IPS-NIHi7 (cell line): ENCODE measurements at regions not wholly inside any gene's neighbourhood (a gene's known extent, or its start where the extent isn't known, plus 50 kb on each side); places are given as distances from the start of the nearest gene placed in this dataset.
"Not testable (repeated sequence)": the region's sequence is repeated elsewhere in the genome, so short reads cannot be mapped to it uniquely, and the experiment has no call there.

Source experiments
- DNase-seq: peaks from one replicate; pipeline ENCODE4 v3.0.0; 2012; ENCODE audit warnings: mixed read lengths; ENCODE audit errors: extremely low spot score

- no peak for DNase-seq
These were observed 70.6 kb downstream of the RSL24D1 start for GRCh38 chr15:55126111-55126510.

- DNase-seq: no peak
These were observed 72.1 kb downstream of the RSL24D1 start for GRCh38 chr15:55124616-55125015.

DNA sequence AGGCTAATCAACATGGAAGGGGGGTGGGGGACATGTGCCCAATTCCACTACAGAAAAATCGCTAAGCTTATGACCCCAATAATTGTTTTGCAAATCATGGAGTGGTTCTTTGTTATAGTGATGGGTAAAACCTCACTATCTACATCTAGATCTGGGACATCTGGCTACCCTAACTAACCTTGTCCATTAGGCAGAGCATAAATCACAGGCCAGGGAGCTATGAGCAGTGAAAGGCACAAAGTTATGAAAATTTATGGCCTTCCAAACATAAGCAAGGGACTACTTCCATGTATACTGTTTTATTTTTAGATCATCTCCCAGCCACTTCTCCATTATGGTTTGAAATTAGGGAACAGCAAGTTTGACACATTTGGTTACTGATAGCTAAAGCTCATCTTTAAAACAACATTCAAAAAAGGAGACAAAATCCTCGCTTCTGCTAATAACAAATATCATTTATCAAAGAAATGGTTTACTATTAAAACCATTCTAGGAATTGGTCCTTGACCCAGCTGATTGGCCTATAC is 78.3 kb downstream of the RSL24D1 start:
- no peak for DNase-seq

GRCh38 chr15:55116636-55117035 is 80.1 kb downstream of the RSL24D1 start:
- no peak for DNase-seq

- no peak for DNase-seq
These were observed 83.0 kb downstream of the RSL24D1 start for GRCh38 chr15:55113736-55114135.

GRCh38 chr15:55112706-55113105 is 84.0 kb downstream of the RSL24D1 start:
- DNase-seq: no peak

DNA sequence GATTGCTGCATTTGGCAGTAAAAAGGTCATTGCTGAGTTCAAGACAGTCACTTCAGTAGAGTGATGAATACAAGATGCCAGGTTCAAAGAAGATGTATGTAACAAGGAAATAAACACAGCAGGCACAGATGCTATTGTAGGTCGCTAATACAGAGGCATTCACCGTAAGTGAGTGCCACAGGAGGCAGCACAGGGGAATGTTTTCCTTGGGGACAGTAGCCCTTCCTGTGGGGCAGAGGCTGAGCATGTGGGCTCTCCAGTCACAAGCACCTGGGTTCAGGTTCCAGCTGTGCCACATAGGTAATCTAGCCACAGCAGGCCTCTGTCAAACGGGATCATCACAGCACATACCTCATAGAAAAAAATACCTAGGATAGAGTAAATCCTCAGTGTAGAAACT is 86.3 kb downstream of the RSL24D1 start:
- DNase-seq: peak; percentile 39

DNA sequence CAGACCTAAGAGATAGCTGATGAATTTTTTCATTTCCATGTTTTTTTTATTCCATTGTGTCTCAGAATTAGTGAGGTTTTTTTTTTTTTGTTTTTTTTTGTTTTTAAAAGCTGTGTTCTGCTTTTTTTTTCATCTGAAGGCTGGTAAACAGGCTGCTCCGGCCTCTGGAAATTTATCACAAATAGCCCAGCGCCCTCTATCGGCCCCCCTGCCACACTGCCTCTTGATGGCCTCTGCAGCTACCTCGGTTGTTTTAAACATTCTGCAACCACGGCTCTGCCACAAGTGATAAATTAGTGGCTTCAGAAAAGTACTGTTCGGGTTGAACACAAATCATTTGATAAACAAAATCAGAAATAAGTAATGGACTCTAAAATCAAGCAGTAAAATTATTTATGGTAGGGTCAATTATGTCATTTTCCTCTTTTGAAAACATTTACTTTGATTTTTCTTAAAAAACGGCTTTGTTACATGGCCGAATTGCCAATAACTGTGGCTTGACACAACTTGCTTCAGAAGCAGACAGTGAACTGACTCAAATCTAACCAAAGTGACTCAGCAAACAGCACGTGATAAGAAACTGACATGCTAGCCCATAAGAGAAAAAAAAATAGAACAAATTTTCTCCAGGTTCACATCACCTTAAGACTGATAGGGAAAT is 87.8 kb downstream of the RSL24D1 start:
- DNase-seq: peak; percentile 81

DNA sequence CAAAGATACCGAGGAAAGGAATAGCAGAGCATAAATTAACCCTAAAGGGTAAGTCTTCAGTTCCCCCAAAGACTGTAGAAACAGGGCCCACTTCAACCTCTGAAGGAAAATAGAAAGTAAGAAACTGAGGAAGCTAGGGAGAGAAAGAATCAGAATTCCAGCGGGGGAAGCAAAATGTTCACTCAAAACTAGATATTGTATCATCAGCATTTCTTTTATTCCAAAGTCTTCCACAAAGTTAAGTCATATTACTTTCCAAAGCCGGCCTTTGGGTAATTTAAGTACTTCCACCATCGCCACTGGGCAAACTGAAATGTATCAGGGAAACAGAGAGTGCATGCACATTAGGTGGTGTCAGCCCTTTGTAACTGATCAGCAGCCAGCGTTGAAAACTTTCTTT is 88.3 kb downstream of the RSL24D1 start:
- no peak for DNase-seq

GRCh38 chr15:55106155-55106554 is 90.6 kb downstream of the RSL24D1 start:
- no peak for DNase-seq

DNA sequence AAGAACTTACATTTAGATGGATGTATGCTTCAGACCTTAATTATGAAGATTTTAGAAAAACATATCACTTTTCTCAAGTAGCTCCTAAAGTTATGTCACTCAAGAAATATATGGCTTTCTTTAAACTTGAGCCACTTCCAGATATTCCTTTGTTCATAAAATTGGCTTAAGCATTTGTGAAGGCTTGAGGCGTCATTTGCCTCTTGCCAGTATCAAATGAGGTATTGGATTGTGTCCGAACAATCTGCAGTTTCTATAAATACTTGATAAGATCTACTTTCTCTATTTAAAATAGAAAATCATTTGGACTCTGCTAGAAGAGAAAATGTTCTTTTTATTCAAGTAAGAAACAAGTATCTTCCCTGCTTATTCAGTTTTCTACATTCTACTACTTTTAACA is 102.6 kb downstream of the RSL24D1 start:
- DNase-seq: no peak

DNA sequence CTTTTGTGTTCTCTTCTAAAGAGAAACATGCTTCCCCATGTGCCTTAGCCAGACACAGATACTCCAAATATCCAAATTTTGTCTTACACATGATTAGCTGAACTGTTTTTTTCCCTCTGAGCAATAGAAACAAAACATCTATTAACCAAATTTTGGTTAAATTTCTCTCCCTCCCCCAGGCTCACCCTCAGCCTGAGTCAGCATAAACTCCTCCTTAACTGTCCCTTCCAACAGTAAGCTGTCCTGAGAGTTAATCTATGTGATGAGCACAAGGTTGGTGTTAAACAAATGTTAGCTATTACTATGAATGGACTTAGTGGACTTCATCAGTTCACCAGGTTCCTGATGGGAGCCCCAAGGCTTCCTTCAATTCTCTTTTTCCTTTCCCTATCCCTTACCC is 108.5 kb downstream of the RSL24D1 start:
- DNase-seq: no peak

DNA sequence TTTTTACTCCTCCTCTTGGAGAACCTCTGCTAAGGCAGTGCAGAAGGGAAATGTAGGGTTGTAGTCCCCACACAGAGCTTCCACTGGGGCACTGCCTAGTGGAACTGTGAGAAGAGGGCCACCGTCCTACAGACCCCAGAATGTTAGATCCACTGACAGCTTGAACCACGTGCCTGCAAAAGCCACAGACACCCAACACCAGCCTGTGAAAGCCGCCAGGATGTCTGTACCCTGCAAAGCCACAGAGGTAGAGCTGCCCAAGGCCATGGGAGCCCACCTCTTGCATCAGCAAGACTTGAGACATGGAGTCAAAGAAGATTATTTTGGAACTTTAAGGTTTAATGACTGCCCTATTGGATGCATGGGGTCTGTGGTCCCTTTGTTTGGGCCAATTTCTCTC is 112.1 kb downstream of the RSL24D1 start:
- DNase-seq: no peak

DNA sequence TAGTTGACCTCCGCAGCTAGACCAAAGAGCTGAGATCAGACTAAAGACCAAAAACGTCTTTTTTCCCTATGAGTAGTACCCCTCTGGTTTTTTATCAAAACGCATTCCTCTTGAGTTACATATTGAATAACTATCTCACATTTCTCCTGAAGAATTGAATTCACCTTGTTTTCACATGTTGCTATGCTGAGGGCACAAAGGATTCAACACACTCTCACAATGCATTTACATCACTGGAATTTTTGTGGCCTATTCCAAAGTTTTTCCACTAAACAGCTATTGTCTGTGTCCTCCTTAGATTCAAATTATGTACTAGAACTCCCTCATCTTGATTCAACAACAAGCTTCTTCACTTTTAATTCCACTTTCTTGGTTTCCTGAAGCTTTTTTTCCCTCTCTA is 112.5 kb downstream of the RSL24D1 start:
- DNase-seq: no peak

- DNase-seq: not testable (repeated sequence)
These were observed 119.7 kb downstream of the RSL24D1 start for GRCh38 chr15:55077052-55077451.

DNA sequence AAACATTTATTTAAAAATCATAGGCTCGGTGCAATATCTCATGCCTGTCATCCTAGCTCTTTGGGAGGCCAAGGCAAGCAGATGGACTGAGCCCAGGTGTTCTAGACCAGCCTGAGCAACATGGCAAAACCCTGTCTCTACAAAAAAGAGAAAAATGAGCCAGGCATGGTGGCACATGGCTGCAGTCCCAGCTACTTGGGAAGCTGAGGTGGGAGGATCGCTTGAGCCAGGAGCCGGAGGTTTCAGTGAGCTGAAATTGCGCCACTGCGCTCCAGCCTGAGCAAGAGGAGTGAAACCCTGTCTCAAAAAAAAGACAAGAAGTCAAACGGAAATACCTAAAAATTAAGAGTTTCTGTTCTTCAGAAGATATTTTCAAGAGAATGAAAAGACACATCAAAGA is 122.3 kb downstream of the RSL24D1 start:
- no peak for DNase-seq

GRCh38 chr15:55063970-55064369 is 132.8 kb downstream of the RSL24D1 start:
- DNase-seq: not testable (repeated sequence)

DNA sequence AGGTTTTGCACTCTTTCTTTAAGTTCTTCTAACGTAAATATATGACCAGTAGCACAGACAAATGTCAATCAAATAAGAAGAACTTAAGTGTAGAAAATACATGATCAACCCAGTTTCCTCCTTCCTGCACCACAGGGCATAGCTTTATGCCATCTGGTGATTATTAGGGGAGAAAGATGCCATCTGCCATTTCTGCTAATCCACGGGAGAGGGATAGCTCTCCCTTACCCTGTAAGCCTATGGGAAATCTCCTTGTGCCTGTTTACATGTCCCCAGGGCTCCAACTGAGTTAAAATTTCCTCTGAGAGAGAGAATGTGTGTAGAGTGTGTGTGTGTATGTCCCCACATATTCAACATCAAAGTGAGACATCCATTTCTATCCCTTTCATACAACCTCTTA is 135.9 kb downstream of the RSL24D1 start:
- DNase-seq: no peak

DNA sequence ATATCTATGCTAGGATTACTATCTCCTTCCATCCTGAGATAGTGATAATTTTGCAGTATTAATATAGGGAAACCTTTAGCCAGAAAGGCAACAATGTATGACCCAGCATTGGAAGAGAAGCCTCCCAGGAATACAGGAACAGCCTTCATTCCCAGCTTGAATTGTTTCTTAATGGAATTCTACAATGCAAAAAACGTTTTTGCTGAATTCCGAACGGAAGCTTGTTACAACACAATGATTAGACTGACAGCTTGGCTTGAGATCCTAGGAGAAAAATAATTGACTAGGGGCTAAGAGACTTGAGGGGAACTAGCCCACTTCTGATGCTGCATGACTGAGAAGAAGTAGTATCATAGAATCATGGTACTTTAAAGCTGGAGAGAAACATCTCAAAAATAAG is 140.2 kb downstream of the RSL24D1 start:
- DNase-seq: no peak

- no peak for DNase-seq
These were observed 152.6 kb downstream of the RSL24D1 start for GRCh38 chr15:55044162-55044561.

DNA sequence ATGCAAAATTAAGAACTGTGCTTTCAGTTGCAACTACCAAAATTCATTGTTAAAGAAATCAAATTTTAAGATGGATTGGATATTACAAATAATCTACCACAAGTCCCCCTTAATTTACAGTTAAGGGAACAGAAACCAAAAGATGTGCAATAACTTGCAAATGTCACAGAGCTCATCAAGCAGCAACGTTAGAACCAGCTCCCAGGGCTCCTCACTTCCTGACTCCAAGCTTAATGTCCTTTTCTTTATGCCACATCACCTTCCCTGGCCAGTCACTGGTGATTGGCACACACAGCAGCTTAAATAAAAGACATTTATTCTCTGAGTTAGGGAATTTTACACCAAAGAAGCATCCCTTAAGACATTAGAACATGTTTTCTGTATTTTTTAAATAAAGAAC is 159.7 kb downstream of the RSL24D1 start:
- no peak for DNase-seq

- DNase-seq: peak; percentile 14
These were observed 161.0 kb downstream of the RSL24D1 start for GRCh38 chr15:55035749-55036148.

DNA sequence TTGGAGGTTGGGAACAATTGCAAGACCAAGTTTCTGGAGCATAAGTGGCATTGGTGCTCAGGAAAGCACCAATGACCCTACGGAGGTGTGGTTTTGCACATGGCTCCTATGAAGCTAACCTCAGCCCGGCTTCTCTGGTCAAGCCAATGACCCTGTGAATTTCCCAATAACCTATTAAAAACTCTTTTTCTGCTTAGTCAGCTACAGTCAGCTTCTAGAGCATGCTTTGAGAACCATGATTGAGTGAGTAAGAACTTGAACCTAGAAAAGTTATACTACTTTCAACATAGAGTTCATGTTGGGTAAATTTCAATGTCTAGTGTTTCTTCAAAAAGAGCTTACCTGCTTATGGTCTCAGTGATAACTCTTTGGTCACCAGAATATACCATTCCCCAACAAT is 163.2 kb downstream of the RSL24D1 start:
- no peak for DNase-seq

- DNase-seq: no peak
These were observed 165.0 kb downstream of the RSL24D1 start for GRCh38 chr15:55031727-55032126.
